CD4-positive, alpha-beta T cell (primary cell): ENCODE measurements at regions not wholly inside any gene's neighbourhood (a gene's known extent, or its start where the extent isn't known, plus 50 kb on each side); places are given as distances from the start of the nearest gene placed in this dataset.

Experiments
- ATAC-seq: fragments of 200-7000 bp; cut with Tn5 transposase; one replicate; pipeline ENCODE4 v1.10.0; 2022; ENCODE audit warnings: mild to moderate bottlenecking; ENCODE audit not compliant: poor library complexity
- CTCF ChIA-PET: fragments of 350-600 bp; sonication (Branson Sonifier 250); formaldehyde crosslinking; loops from one replicate; lab custom pipeline; 2021; ENCODE audit warnings: antibody characterized with exemption, inconsistent platforms; lab: Charles Lee
- POLR2A ChIA-PET: fragments of 350-600 bp; sonication (Branson Sonifier 250); formaldehyde crosslinking; loops from one replicate; lab custom pipeline; 2021; ENCODE audit warnings: antibody characterized with exemption, inconsistent platforms; lab: Charles Lee
- DNase-seq, 14 experiments: peaks; one replicate each; pipeline ENCODE4 v3.0.0-alpha.2; 2013 to 2020; ENCODE audit warnings: mixed read lengths in 2 of 14
- H3K27ac ChIP-seq, 2 donors: one replicate each; pipeline versions ENCODE4 v1.5.1 to v1.7.0; 2013; ENCODE audit warnings: low read length in 2 of 2, low read depth in 1 of 2, mild to moderate bottlenecking in 1 of 2
- H3K27me3 ChIP-seq, 2 experiments: 1 replicate in 1 of 2; 2 replicates in 1 of 2; pipeline versions ENCODE4 v1.6.1 to v1.7.0; 2013; ENCODE audit warnings: low read length in 2 of 2, control low read depth in 1 of 2, mild to moderate bottlenecking in 1 of 2, moderate library complexity in 1 of 2; ENCODE audit not compliant: insufficient read depth in 2 of 2, control insufficient read depth in 1 of 2
- H3K36me3 ChIP-seq: one replicate; pipeline ENCODE4 v1.6.1; 2013; ENCODE audit warnings: low read length, control low read depth; ENCODE audit not compliant: insufficient read depth
- H3K4me1 ChIP-seq: one replicate; pipeline ENCODE4 v1.6.1; 2013; ENCODE audit warnings: low read length, control low read depth; ENCODE audit not compliant: insufficient read depth
- H3K4me3 ChIP-seq: one replicate; pipeline ENCODE4 v1.5.1; 2013; ENCODE audit warnings: mild to moderate bottlenecking, low read length, moderate library complexity
- H3K9me3 ChIP-seq, 2 experiments: 1 replicate in 1 of 2; 2 replicates in 1 of 2; pipeline versions ENCODE4 v1.6.1 to v1.7.0; 2013; ENCODE audit warnings: low read length in 2 of 2, mild to moderate bottlenecking in 2 of 2, control low read depth in 1 of 2, moderate library complexity in 1 of 2; ENCODE audit not compliant: control insufficient read depth in 1 of 2, insufficient read depth in 1 of 2
- H3K27ac Mint-ChIP-seq: one replicate; pipeline ENCODE4 v1.8.0; 2020; ENCODE audit warnings: mixed read lengths
- H3K27me3 Mint-ChIP-seq: one replicate; pipeline ENCODE4 v1.8.0; 2021; ENCODE audit warnings: mixed read lengths
- H3K36me3 Mint-ChIP-seq: one replicate; pipeline ENCODE4 v1.8.0; 2021; ENCODE audit warnings: low read depth, mixed read lengths
- H3K4me1 Mint-ChIP-seq: one replicate; pipeline ENCODE4 v1.8.0; 2021; ENCODE audit warnings: low read depth, mixed read lengths
- H3K4me3 Mint-ChIP-seq: one replicate; pipeline ENCODE4 v1.8.0; 2020; ENCODE audit warnings: mild to moderate bottlenecking, mixed read lengths
- H3K9me3 Mint-ChIP-seq: one replicate; pipeline ENCODE4 v1.8.0; 2020; ENCODE audit warnings: mixed read lengths
- CTCF ChIP-seq: fragments of 200-600 bp; IDR thresholded peaks from one replicate; pipeline ENCODE4 v1.8.0; 2022; ENCODE audit warnings: antibody characterized with exemption, mild to moderate bottlenecking
- intact Hi-C, 2 experiments: fragments of 100-400 bp; cut with DNase I in 1 of 2; cut with micrococcal nuclease in 1 of 2; formaldehyde crosslinking; loops; one replicate each; pipeline versions ENCODE4 v1.15.1 to v1.9.0; 2023 to 2025; cut with DNase I, micrococcal nuclease

GRCh38 chr2:194495046-194495445 lies 1162.0 kb upstream of the SLC39A10 start:
- H3K27ac Mint-ChIP-seq, result no peak overlapping the region
- Histone ChIP-seq H3K27me3 (no peaks in the 10 kb centered on the region), H3K27ac (no peak overlapping the region), H3K9me3 (no peaks in the 10 kb centered on the region), H3K36me3 (no peaks in the 10 kb centered on the region), H3K4me1 (no peaks in the 10 kb centered on the region), H3K4me3 (no peak overlapping the region)
- H3K27me3 Mint-ChIP-seq, result no peaks in the 10 kb centered on the region
- intact Hi-C loops, result no loop called here
- no peaks in the 10 kb centered on the region for H3K36me3 Mint-ChIP-seq
- DNase-seq, result no peak
- no peak for ATAC-seq
- no peak overlapping the region for H3K4me3 Mint-ChIP-seq
- H3K4me1 Mint-ChIP-seq, result no peaks in the 10 kb centered on the region
- H3K9me3 Mint-ChIP-seq, result no peaks in the 10 kb centered on the region
- ChIA-PET CTCF (no interaction called here), POLR2A (no interaction called here)
- TF ChIP-seq CTCF, result no peak

GRCh38 chr2:194494401-194494800 lies 1162.6 kb upstream of the SLC39A10 start:
- Histone ChIP-seq H3K27ac (no peak overlapping the region), H3K36me3 (no peaks in the 10 kb centered on the region), H3K9me3 (no peaks in the 10 kb centered on the region), H3K4me1 (no peaks in the 10 kb centered on the region), H3K4me3 (no peak overlapping the region), H3K27me3 (no peaks in the 10 kb centered on the region)
- TF ChIP-seq CTCF, result no peak
- H3K36me3 Mint-ChIP-seq, result no peaks in the 10 kb centered on the region
- H3K27me3 Mint-ChIP-seq, result no peaks in the 10 kb centered on the region
- POLR2A ChIA-PET, result no interaction called here
- H3K9me3 Mint-ChIP-seq, result no peaks in the 10 kb centered on the region
- H3K4me3 Mint-ChIP-seq, result no peak overlapping the region
- no peaks in the 10 kb centered on the region for H3K4me1 Mint-ChIP-seq
- ATAC-seq (no peak), DNase-seq (no peak)
- CTCF ChIA-PET, result no interaction called here
- no peak overlapping the region for H3K27ac Mint-ChIP-seq
- intact Hi-C loops, result no loop called here

- DNase-seq (no peak), ATAC-seq (no peak)
- Mint-ChIP-seq H3K27ac (no peak overlapping the region), H3K9me3 (no peaks in the 10 kb centered on the region), H3K4me3 (no peak overlapping the region), H3K36me3 (no peaks in the 10 kb centered on the region), H3K4me1 (no peaks in the 10 kb centered on the region), H3K27me3 (no peaks in the 10 kb centered on the region)
- Histone ChIP-seq H3K27me3 (no peaks in the 10 kb centered on the region), H3K36me3 (no peaks in the 10 kb centered on the region), H3K9me3 (no peaks in the 10 kb centered on the region), H3K27ac (no peak overlapping the region), H3K4me1 (no peaks in the 10 kb centered on the region), H3K4me3 (no peak overlapping the region)
- TF ChIP-seq CTCF, result no peak
- ChIA-PET CTCF (no interaction called here), POLR2A (no interaction called here)
- intact Hi-C loops, result no loop called here
Measured at GRCh38 chr2:194491409-194492115, 1165.5 kb upstream of the SLC39A10 start.
